ENCODE measurements at regions not wholly inside any gene's neighbourhood (a gene's known extent, or its start where the extent isn't known, plus 50 kb on each side); places are given as distances from the start of the nearest gene placed in this dataset.
"Not testable (repeated sequence)": the region's sequence is repeated elsewhere in the genome, so short reads cannot be mapped to it uniquely, and the experiment has no call there.

- DNase-seq (ENCODE audit: low spot score): no peak
These were observed 138.0 kb upstream of the DNAH14 start for GRCh38 chr1:224791362-224791941.

DNA sequence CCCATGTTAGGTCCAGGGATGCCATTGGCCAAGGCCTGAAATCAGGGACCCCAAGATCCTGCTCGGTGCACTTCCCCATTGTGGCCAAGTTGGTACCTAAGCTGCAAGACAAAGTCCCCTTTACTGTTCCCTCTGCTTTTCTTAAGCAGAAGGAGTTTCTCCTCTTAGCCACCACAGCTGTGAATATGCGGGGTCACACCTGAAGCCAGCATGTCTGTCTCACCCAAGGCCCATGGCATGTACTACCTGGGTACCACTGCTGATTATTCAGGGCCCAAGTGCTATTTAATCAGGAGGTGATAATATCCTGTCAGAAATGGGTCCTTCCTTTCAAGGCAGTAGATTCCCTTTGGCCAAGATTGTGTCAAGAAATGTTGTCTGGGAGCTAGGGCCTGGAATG, 133.9 kb upstream of the DNAH14 start:
- DNase-seq (ENCODE audit: low spot score): no peak

GRCh38 chr1:224799083-224799482, 130.4 kb upstream of the DNAH14 start:
- DNase-seq (ENCODE audit: low spot score): no peak

- DNase-seq (ENCODE audit: low spot score): no peak
These were observed 128.9 kb upstream of the DNAH14 start for GRCh38 chr1:224800486-224801119.

- DNase-seq (ENCODE audit: low spot score): no peak
These were observed 127.5 kb upstream of the DNAH14 start for GRCh38 chr1:224801844-224802490.

- DNase-seq (ENCODE audit: low spot score): no peak
These were observed 126.9 kb upstream of the DNAH14 start for GRCh38 chr1:224802617-224803016.

GRCh38 chr1:224804220-224804619, 125.3 kb upstream of the DNAH14 start:
- no peak for DNase-seq (ENCODE audit: low spot score)

DNA sequence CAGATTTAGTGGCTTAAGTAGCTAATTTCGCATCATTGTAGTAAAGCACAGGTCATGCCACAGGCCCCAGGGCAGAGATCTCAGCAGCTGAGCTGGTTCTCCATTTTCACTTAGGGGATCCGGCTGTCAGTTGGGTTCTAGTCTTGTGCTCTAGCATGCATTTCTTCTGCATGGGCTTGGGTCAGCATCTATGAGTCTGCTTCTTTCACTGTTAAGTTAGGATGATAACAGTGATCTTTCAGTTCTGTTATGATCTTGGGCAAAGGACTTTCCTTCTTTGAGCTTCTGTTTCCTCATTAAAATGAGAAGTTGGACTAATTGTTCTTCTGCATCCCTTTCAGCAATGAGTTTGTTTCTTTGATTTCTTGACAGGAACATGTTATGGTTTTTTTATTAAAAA, 123.6 kb upstream of the DNAH14 start:
- no peak for DNase-seq (ENCODE audit: low spot score)

DNA sequence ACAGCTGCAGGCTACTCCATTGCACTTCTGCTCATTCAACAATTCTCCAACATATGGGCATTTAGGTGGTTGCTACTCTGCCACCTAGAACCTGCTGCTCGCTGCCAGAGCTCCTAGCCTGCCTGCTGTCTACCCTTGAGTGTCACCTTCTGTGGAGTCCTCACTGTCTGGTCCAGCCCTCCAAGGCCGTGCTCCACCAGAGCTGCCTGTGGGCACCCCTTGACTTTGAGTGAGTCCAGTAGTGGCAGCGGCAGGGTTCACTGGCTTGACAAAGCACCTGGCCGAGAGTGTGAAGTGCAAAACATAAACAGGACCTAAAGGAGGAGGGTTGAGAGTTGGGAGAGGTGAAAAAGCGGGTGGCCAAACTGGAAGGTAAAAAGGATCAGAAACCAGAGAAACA, 120.3 kb upstream of the DNAH14 start:
- no peak for DNase-seq (ENCODE audit: low spot score)

DNA sequence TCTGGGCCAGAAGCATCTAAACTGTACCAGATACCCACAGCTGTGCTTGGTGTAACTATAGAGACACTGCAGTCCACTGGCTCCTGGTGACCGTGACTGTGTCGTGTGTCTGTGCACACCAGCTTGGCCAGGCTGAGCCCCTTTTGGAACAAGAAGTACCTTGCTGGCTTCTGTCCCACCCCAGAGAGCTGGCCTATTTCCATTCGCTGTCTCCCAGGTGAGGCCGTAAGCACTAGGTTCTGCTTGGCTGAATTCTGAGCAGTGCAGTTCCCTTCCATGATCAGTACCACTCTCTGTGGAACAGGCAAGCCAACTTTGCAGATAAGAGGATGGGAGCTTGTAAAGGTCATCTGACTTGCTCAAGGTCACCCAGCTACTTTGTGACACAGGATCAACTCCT, 119.9 kb upstream of the DNAH14 start:
- no peak for DNase-seq (ENCODE audit: low spot score)

DNA sequence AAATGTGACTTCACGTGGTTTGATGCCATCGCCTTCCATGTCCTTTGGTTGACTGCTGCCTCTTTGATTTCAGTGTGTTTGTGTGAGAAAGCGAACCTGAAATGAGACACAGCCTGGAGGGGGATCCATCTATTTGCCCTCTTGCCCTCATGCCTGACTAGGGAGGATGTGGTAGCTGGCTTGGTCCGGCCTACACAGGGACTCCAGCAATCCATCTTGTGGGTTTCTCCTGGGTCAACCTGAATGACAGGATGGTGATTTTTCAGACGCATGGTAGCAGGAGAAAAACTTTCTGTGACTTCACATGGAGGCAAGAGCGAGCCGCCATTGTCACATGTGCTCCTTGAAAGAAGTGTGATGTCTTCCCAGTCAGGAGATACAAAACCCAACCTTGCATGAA, 117.9 kb upstream of the DNAH14 start:
- DNase-seq (ENCODE audit: low spot score): no peak

DNA sequence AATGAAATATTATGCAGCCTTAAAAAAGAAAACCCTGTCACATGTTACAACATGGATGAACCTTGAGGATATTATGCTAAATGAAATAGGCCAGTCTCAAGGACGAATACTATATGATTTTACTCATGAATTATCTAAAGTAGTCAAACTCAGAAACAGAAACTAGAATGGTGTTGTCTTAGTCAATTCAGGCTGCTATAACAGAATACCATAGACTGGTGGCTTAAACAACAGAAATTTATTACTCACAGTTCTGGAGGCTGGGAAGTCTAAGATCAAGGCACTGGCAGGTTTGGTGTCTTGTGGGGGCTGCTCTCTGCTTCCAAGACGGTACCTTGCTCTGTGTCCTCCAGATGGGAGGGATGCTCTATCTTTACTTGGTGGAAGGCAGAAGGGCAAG, 113.8 kb upstream of the DNAH14 start:
- DNase-seq (ENCODE audit: low spot score): no peak

DNA sequence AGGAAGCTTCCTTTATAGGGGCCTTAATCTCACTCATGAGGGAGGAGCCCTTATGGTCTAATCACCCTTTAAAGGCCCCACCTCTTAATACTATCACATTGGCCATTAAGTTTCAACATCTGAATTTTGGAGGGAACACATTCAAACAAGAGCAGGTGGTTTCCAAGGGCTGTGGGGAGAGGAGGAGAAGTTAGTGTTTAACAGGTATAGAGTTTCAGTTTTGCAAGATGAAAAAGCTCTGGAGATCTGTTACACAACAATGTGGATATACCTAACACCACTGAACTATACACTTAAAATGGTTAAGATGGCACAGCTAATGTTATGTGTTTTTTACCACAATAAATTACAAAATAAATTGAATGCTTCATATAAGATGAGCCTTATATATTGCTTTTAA, 113.4 kb upstream of the DNAH14 start:
- no peak for DNase-seq (ENCODE audit: low spot score)

DNA sequence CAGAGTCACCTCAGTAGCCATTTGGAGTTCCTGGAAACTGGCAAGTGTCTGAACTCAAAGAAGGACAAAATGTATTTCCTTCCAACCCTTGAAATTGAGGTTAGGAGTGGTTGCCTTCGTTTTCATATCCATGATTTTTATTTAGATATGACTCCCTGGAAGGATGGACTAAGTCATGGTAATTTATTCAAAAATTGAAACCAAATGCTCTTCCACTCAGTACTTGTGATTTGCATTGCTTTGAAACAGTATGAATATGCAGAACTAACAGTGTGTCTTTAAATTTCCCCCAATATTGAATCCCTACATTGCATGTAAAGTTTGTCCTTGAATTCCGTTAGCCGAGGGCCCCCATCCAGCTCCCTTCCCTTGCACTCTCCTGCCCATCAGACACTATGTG, 112.1 kb upstream of the DNAH14 start:
- no peak for DNase-seq (ENCODE audit: low spot score)

- DNase-seq (ENCODE audit: low spot score): no peak
These were observed 109.6 kb upstream of the DNAH14 start for GRCh38 chr1:224819861-224820260.

GRCh38 chr1:224820341-224820740, 109.1 kb upstream of the DNAH14 start:
- DNase-seq (ENCODE audit: low spot score): no peak

- not testable (repeated sequence) for DNase-seq (ENCODE audit: low spot score)
These were observed 107.7 kb upstream of the DNAH14 start for GRCh38 chr1:224821751-224822150.

DNA sequence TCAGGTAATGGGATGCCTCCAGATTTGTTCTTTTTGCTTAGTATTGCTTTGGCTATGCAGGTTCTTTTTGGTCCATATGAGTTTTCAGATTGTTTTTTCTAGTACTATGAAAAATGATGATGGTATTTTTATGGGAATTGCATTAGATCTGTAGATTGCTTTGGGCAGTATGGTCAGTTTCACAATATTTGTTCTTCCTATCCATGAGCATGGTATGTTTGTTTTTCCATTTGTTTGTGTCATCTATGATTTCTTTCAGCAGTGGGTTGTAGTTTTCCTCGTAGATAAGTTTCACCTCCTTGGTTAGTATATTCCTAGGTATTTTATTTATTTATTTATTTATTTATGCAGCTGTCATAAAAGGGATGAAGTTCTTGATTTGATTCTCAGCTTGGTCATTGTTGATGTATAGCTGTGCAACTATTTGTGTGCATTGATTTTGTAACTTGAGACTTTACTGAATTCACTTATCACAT, 103.9 kb upstream of the DNAH14 start:
- no peak for DNase-seq (ENCODE audit: low spot score)

GRCh38 chr1:224828691-224829090, 100.8 kb upstream of the DNAH14 start:
- DNase-seq (ENCODE audit: low spot score): no peak

DNA sequence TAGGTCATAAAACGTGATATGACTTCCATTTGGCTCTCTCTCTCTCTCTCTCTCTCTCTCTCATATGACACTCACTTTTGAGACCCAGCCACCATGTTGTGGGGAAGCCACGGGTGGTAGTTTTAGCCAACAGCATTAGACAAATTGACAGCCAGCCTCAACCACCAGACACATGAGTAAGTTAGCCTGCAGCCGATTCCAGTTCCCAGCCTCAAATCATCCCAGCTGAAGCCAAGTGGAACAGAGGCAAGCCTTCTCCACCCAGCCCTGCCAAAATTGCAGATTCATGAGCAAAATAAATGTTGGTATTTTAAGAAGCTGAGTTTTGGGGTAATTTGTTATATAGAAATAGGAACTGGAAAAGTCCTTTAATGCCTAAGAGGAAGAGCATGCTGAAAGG, 98.0 kb upstream of the DNAH14 start:
- no peak for DNase-seq (ENCODE audit: low spot score)

DNA sequence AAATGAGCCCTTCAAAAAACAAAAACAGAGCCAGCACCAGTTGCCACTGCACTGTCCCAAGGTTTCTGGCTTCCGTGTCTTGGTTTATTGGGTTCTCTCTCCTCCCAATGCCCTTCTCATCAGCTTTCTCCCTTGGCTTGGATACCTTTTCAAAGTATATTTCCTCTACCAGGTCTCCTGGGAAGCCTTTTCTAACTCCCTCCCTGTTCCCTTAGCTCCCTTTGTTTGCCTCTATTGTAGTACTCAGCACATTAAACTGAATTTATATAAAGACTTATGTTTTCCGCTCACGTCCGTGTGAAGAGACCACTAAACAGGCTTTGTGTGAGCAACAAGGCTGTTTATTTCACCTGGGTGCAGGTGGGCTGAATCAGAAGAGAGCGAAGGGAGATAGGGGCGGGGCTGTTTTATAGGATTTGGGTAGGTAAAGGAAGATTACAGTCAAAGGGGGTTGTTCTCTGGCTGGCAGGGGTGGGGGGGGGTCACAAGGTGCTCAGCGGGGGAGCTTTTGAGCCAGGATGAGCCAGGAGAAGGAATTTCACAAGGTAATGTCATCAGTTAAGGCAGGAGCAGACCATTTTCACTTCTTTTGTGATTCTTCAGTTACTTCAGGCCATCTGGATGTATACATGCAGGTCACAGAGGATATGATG, 89.7 kb upstream of the DNAH14 start:
- DNase-seq (ENCODE audit: low spot score): not testable (repeated sequence)

GRCh38 chr1:224841803-224842202, 87.7 kb upstream of the DNAH14 start:
- DNase-seq (ENCODE audit: low spot score): not testable (repeated sequence)

All from hematopoietic multipotent progenitor cell treated with erythropoietin and hydrocortisone succinate and interleukin-3 and kit ligand, for 15 days (in vitro differentiated cells).